ENCODE measurements at regions not wholly inside any gene's neighbourhood (a gene's known extent, or its start where the extent isn't known, plus 50 kb on each side); places are given as distances from the start of the nearest gene placed in this dataset.

DNA sequence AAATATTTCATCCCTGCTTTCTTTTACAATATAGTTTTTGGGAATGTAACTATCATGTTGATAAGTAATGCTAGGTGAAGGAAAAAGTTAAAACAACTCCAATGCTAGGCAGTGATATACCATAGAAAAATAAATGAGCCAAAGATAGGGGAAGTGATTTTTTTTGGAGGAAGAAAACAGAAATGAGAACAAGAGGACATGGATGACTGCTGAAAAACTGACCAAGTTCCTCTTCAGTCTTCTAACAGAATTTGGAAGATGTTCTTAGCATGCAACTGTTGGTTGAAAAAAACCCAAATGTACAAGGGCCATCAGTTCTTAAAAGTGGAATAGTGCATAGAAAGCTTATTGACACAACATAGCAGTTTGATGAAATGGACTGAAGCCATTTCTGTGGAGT, 262.5 kb upstream of the STARD13 start:
- no peaks in the 10 kb centered on the region for H3K27me3 Mint-ChIP-seq (ENCODE audit: low read depth)
- no peak for TF ChIP-seq CTCF (conservative IDR thresholded peaks at IDR 0.05)
- H3K36me3 Mint-ChIP-seq (ENCODE audit: low read depth) = peaks cover 4% of the 10 kb centered on the region
- H3K9me3 Mint-ChIP-seq = no peaks in the 10 kb centered on the region
- H3K27ac Mint-ChIP-seq (ENCODE audit: unreplicated experiment) = no peak overlapping the region
- DNase-seq (ENCODE audit: low read depth, low spot score) = no peak
- peaks cover 20% of the 10 kb centered on the region for H3K4me1 Mint-ChIP-seq
- no peak overlapping the region for H3K4me3 Mint-ChIP-seq

- no peaks in the 10 kb centered on the region for H3K27me3 Mint-ChIP-seq (ENCODE audit: low read depth)
- DNase-seq (ENCODE audit: low read depth, low spot score) = no peak
- no peaks in the 10 kb centered on the region for H3K9me3 Mint-ChIP-seq
- no peak for TF ChIP-seq CTCF (conservative IDR thresholded peaks at IDR 0.05)
- no peak overlapping the region for H3K4me3 Mint-ChIP-seq
- H3K36me3 Mint-ChIP-seq (ENCODE audit: low read depth) = peaks cover 4% of the 10 kb centered on the region
- H3K4me1 Mint-ChIP-seq = peaks cover 5% of the 10 kb centered on the region
- no peak overlapping the region for H3K27ac Mint-ChIP-seq (ENCODE audit: unreplicated experiment)
These were observed 264.7 kb upstream of the STARD13 start for GRCh38 chr13:33550276-33550675.

DNA sequence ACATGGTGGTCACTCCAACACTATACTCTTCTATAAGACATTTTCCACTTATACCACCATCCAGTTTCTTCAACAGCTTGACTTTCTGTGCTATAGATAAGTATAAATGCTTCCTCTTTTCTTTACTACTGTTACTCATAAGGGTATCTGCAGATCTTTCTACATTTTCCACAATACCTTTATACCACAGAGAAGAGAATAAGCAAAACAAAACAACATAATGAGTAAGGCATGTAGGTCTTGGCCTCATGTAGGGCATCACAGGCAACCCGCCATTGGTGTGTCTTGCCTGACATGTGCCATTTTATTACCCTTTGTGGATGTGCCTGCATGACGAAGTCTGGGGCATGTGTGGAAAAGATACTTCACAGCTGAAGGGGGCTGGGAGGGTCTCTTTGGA, 265.3 kb upstream of the STARD13 start:
- TF ChIP-seq CTCF (conservative IDR thresholded peaks at IDR 0.05) = no peak
- Mint-ChIP-seq H3K4me1 (no peaks in the 10 kb centered on the region), H3K9me3 (no peaks in the 10 kb centered on the region), H3K4me3 (no peak overlapping the region), H3K27ac (ENCODE audit: unreplicated experiment) (no peak overlapping the region), H3K36me3 (ENCODE audit: low read depth) (no peaks in the 10 kb centered on the region), H3K27me3 (ENCODE audit: low read depth) (no peaks in the 10 kb centered on the region)
- DNase-seq (ENCODE audit: low read depth, low spot score) = no peak

DNA sequence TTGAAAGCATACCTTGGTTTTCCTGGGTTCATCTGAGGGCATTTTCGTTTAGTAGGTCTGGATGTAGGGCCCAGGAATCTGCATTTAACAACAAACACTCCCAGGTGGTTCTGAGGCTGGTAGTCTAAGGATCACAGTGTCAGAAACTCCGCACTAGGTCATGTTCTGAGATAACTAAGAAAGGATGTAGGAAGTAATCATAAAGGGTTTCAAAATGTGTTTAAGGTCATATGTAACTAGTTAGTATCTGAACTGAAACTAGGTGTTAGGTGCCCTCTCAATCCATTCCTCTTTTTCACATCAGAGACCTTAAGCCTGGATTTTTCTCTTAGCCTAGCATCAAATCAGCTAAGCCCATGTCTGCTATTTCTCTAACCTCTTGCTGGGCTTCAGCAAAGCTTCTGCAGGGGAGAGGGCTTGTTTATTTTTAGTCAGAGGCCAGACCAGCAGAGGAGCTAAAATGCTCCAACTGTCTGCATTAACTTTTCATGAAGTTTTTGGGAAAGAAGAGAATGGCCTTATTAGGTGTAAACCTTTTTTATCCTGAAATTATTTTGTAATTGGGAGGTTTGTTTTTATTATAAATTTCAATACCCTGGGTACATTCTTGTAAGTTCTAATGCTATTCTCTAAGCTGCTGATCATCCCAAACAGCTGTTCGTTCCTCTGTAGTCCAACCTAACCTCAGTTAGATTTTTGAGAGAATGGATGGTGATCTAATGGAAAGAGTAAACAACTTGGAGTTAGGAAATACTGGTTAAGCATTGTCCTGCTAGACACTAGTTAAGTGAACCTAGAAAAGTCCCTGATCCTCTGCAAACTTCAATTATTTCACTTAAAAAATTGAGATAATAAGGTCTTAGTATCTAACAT, 262.8 kb upstream of the RFC3 start:
- Mint-ChIP-seq H3K27ac (ENCODE audit: unreplicated experiment) (no peak overlapping the region), H3K4me3 (no peak overlapping the region), H3K4me1 (peaks cover 4% of the 10 kb centered on the region), H3K9me3 (no peaks in the 10 kb centered on the region), H3K36me3 (ENCODE audit: low read depth) (no peaks in the 10 kb centered on the region), H3K27me3 (ENCODE audit: low read depth) (no peaks in the 10 kb centered on the region)
- DNase-seq (ENCODE audit: low read depth, low spot score) = no peak
- no peak for TF ChIP-seq CTCF (conservative IDR thresholded peaks at IDR 0.05)

DNA sequence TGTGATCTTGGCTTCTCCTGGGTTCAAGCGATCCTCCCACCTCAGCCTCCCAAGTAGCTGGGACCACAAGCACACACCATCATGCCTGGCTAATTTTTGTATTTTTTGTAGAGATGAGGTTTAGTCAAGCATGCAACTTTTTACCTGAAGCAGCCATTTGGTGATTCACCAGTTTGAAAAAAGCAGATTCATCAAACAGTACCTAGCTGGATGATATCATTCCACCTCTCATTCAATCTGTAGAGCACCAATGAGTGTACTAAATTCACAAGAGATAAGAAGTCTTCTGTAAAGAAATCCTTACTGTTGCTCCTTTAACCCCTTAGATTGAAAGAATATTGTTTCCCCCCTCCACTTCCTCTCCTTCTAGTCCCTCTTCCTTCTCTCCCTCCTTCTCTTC, 261.1 kb upstream of the RFC3 start:
- H3K4me1 Mint-ChIP-seq = peaks cover 4% of the 10 kb centered on the region
- no peaks in the 10 kb centered on the region for H3K9me3 Mint-ChIP-seq
- no peak overlapping the region for H3K4me3 Mint-ChIP-seq
- no peaks in the 10 kb centered on the region for H3K36me3 Mint-ChIP-seq (ENCODE audit: low read depth)
- no peak overlapping the region for H3K27ac Mint-ChIP-seq (ENCODE audit: unreplicated experiment)
- DNase-seq (ENCODE audit: low read depth, low spot score) = no peak
- no peak for TF ChIP-seq CTCF (conservative IDR thresholded peaks at IDR 0.05)
- no peaks in the 10 kb centered on the region for H3K27me3 Mint-ChIP-seq (ENCODE audit: low read depth)

Measured in neural crest cell (in vitro differentiated cells).